ENCODE measurements at regions not wholly inside any gene's neighbourhood (a gene's known extent, or its start where the extent isn't known, plus 50 kb on each side); places are given as distances from the start of the nearest gene placed in this dataset.

DNA sequence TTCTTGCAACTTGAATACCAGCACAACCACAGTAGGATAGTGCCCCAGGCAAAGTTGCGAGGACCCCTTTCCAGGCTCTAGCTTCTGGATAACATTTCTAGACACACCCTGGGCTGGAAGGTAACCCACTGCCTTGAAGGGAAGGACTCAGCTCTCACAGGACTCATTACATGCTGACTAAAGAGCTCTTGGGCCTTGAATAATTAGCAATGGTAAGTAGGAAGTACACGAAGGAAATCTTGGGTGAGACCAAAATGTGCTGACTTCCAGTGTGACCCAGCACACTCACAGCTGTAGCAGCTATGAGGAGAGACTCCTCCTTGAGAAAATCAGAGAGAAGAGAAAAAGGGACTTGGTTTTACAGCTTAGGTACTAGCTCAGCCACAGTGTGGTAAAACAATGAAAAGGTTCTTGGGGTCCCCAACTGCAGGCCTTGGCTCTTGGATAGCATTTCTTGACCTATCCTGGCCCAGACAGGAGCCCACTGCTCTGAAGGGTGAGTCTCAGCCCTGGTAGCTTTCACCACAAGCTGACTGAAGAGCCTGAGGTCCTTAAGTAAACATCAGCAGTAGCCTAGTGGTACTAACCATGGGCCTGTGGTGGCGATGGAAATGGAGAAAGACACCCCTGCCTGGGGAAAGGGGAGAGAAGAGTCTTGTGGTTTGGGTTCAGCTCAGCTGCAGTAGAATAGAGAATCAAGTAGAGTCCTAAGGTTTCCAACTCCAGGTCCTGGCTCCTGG, 621.7 kb downstream of the SEMA5A start:
- H4K20me1 ChIP-seq (ENCODE audit: insufficient read depth, low read length): no peaks in the 10 kb centered on the region
- H3K36me3 ChIP-seq (replicated peaks; ENCODE audit: low read depth, low read length): no peaks in the 10 kb centered on the region
- no peak overlapping the region for H3K4me3 ChIP-seq (ENCODE audit: low read length)
- H3K9me3 ChIP-seq (ENCODE audit: insufficient read depth, low read length): no peaks in the 10 kb centered on the region
- no peak overlapping the region for H3K27ac ChIP-seq (ENCODE audit: low read length)
- H3K9ac ChIP-seq (ENCODE audit: low read length): no peak overlapping the region
- TF ChIP-seq EZH2phosphoT487 (IDR thresholded peaks at IDR 0.05; ENCODE audit: low read depth): no peak
- TF ChIP-seq, protein P1, sequence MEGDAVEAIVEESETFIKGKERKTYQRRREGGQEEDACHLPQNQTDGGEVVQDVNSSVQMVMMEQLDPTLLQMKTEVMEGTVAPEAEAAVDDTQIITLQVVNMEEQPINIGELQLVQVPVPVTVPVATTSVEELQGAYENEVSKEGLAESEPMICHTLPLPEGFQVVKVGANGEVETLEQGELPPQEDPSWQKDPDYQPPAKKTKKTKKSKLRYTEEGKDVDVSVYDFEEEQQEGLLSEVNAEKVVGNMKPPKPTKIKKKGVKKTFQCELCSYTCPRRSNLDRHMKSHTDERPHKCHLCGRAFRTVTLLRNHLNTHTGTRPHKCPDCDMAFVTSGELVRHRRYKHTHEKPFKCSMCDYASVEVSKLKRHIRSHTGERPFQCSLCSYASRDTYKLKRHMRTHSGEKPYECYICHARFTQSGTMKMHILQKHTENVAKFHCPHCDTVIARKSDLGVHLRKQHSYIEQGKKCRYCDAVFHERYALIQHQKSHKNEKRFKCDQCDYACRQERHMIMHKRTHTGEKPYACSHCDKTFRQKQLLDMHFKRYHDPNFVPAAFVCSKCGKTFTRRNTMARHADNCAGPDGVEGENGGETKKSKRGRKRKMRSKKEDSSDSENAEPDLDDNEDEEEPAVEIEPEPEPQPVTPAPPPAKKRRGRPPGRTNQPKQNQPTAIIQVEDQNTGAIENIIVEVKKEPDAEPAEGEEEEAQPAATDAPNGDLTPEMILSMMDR (IDR thresholded peaks at IDR 0.05; ENCODE audit: low read depth, low read length): no peak
- no peaks in the 10 kb centered on the region for H3K4me1 ChIP-seq (ENCODE audit: low read length)
- no peak overlapping the region for H2AFZ ChIP-seq (ENCODE audit: low read depth, low read length)
- H3K79me2 ChIP-seq (ENCODE audit: low read length): no peaks in the 10 kb centered on the region
- H3K27me3 ChIP-seq (ENCODE audit: low read depth, low read length): no peaks in the 10 kb centered on the region
- no peak overlapping the region for H3K4me2 ChIP-seq (ENCODE audit: low read length)

DNA sequence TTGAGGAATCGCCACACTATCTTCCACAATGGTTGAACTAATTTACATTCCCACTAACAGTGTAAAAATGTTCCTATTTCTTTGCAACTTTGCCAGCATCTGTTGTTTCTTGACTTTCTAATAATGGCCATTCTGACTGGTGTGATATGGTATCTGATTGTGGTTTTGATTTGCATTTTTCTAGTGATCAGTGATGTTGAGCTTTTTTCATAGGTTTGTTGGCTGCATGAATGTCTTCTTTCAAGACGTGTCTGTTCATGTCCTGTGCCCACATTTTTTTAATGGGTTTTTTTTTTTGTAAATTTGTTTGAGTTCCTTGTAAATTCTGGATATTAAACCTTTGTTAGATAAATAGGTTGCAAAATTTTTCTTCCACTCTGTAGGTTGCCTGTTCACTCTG, 615.9 kb downstream of the SEMA5A start:
- no peaks in the 10 kb centered on the region for H3K4me1 ChIP-seq (ENCODE audit: low read length)
- H3K4me2 ChIP-seq (ENCODE audit: low read length): no peak overlapping the region
- no peak overlapping the region for H3K27ac ChIP-seq (ENCODE audit: low read length)
- H3K9ac ChIP-seq (ENCODE audit: low read length): no peak overlapping the region
- no peaks in the 10 kb centered on the region for H3K36me3 ChIP-seq (replicated peaks; ENCODE audit: low read depth, low read length)
- no peaks in the 10 kb centered on the region for H3K9me3 ChIP-seq (ENCODE audit: insufficient read depth, low read length)
- TF ChIP-seq, protein P1 (IDR thresholded peaks at IDR 0.05; ENCODE audit: low read depth, low read length): no peak
- no peak for TF ChIP-seq EZH2phosphoT487 (IDR thresholded peaks at IDR 0.05; ENCODE audit: low read depth)
- no peaks in the 10 kb centered on the region for H3K27me3 ChIP-seq (ENCODE audit: low read depth, low read length)
- no peak overlapping the region for H3K4me3 ChIP-seq (ENCODE audit: low read length)
- H2AFZ ChIP-seq (ENCODE audit: low read depth, low read length): no peak overlapping the region
- no peaks in the 10 kb centered on the region for H4K20me1 ChIP-seq (ENCODE audit: insufficient read depth, low read length)
- H3K79me2 ChIP-seq (ENCODE audit: low read length): no peaks in the 10 kb centered on the region

DNA sequence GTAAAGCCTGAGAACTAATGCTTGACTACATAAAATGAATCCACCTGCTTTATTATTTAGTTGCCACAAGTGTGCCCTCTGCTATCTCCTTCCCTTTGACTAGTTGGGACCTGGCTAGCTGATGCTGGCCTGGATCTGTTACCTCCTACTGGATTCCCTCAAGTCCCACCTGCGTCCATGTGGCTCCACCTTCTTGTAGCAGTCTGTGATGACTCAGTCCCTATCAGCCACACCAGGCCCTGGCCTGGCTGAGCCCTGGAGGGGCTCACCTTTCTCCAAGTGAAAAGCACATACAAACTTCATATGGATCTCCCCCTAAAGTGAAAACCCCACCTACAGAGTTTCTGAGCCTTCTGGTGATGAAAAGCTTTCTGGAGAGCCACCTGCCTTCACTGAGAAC, 611.4 kb downstream of the SEMA5A start:
- Histone ChIP-seq H3K9me3 (ENCODE audit: insufficient read depth, low read length) (no peaks in the 10 kb centered on the region), H3K27me3 (ENCODE audit: low read depth, low read length) (no peaks in the 10 kb centered on the region), H3K4me3 (ENCODE audit: low read length) (no peak overlapping the region), H3K27ac (ENCODE audit: low read length) (no peak overlapping the region), H3K9ac (ENCODE audit: low read length) (no peak overlapping the region), H4K20me1 (ENCODE audit: insufficient read depth, low read length) (no peaks in the 10 kb centered on the region), H2AFZ (ENCODE audit: low read depth, low read length) (no peak overlapping the region), H3K4me1 (ENCODE audit: low read length) (no peaks in the 10 kb centered on the region), H3K4me2 (ENCODE audit: low read length) (no peak overlapping the region), H3K36me3 (replicated peaks; ENCODE audit: low read depth, low read length) (no peaks in the 10 kb centered on the region), H3K79me2 (ENCODE audit: low read length) (no peaks in the 10 kb centered on the region)
- TF ChIP-seq EZH2phosphoT487 (IDR thresholded peaks at IDR 0.05; ENCODE audit: low read depth): no peak
- TF ChIP-seq, protein P1 (IDR thresholded peaks at IDR 0.05; ENCODE audit: low read depth, low read length): no peak

- Histone ChIP-seq H3K4me3 (ENCODE audit: low read length) (no peak overlapping the region), H3K36me3 (replicated peaks; ENCODE audit: low read depth, low read length) (no peaks in the 10 kb centered on the region), H3K27me3 (ENCODE audit: low read depth, low read length) (peaks cover 2% of the 10 kb centered on the region; the same call in 1 of the 2 replicates), H3K9ac (ENCODE audit: low read length) (no peak overlapping the region), H4K20me1 (ENCODE audit: insufficient read depth, low read length) (no peaks in the 10 kb centered on the region), H3K4me1 (ENCODE audit: low read length) (no peaks in the 10 kb centered on the region), H2AFZ (ENCODE audit: low read depth, low read length) (no peak overlapping the region), H3K79me2 (ENCODE audit: low read length) (no peaks in the 10 kb centered on the region), H3K27ac (ENCODE audit: low read length) (no peak overlapping the region), H3K9me3 (ENCODE audit: insufficient read depth, low read length) (no peaks in the 10 kb centered on the region), H3K4me2 (ENCODE audit: low read length) (no peak overlapping the region)
- TF ChIP-seq EZH2phosphoT487 (IDR thresholded peaks at IDR 0.05; ENCODE audit: low read depth): no peak
- TF ChIP-seq, protein P1 (IDR thresholded peaks at IDR 0.05; ENCODE audit: low read depth, low read length): no peak
Measured at GRCh38 chr5:8940934-8941333, 604.9 kb downstream of the SEMA5A start.
